Inflammatory macrophage treated with lipopolysaccharide for 4 hours (primary cell): ENCODE measurements at regions not wholly inside any gene's neighbourhood (a gene's known extent, or its start where the extent isn't known, plus 50 kb on each side); places are given as distances from the start of the nearest gene placed in this dataset.

Experiments used
- DNase-seq: peaks from one replicate; pipeline ENCODE4 v3.0.0-alpha.2; 2020

DNA sequence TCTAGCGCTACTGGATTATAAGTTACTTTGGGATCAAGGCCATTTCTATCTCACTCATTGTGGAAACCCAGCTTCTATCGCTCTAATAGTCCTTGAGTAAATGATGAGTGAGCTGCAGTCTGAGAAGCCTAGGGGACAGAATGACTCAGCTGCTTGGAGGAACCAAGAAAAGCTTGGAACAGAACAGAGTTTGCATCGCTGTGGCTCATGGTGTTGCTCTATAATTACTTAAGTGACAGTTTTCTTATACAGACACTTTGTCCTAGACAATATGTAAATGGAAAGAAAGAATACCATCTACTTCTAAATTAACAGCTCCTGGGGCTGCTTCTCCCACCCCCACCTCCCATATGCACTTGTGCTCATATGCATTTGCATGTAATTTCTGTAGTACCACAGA lies 156.9 kb downstream of the SLIT2 start:
- DNase-seq: no peak

DNA sequence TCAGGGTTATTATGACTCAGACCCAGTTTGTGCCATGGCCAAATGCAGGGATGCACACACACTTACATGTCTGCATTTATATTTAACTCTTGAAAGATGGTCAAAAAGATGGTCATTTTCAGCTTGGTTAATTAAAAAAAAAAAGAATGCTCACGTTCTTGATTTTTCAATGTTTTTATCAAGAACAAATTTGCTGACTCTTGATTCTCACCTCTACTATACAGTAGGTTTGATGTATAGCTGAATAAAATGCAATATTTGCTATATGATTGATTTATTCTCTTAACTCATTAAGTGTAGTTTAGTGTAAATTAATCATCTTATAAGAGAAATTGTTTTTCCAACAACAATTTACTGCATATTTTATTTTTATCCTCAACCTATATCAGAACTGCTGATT lies 160.4 kb downstream of the SLIT2 start:
- no peak for DNase-seq

- no peak for DNase-seq
These were observed 165.1 kb downstream of the SLIT2 start for GRCh38 chr4:20416800-20417199.

- DNase-seq: peak; percentile 88
These were observed 167.3 kb downstream of the SLIT2 start for GRCh38 chr4:20418861-20419451.

- no peak for DNase-seq
These were observed 169.4 kb downstream of the SLIT2 start for GRCh38 chr4:20420916-20421602.

DNA sequence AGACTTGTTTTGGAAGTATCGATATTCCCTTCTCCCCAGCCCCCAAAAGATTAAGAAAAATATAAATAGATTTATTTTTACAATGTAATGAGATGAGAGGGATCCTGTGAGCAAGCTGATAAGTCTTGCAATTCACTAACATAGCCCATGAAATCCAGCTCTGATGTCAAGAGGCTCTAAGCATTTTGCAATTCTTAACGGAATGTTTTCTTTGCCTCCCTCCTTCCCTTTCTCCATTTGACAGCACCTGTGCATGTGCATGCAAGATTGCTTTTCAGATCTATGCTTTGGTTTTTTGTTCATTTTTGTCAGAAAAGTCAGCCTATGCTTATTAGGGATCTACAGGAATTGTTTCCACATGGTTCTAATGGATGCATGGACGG lies 169.9 kb downstream of the SLIT2 start:
- DNase-seq: no peak

DNA sequence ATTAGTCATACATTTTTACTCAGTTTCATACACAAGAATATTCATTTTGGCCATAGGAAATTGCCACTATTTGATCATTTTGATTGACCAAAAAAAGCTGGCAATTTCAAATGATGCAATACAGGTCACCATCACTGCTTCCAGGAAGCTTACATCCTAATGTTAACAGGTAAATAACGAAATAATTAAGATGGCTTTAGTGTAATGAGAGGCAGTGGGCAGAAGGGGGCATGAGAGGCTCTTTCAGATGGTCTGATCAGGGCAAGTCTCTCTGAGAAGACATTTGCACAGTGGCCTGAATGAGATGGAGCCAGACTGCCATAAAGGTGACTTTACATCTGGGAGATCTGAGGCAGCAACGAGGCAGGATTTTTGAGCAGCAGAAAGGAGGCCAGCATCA lies 170.7 kb downstream of the SLIT2 start:
- DNase-seq: peak; percentile 26

DNA sequence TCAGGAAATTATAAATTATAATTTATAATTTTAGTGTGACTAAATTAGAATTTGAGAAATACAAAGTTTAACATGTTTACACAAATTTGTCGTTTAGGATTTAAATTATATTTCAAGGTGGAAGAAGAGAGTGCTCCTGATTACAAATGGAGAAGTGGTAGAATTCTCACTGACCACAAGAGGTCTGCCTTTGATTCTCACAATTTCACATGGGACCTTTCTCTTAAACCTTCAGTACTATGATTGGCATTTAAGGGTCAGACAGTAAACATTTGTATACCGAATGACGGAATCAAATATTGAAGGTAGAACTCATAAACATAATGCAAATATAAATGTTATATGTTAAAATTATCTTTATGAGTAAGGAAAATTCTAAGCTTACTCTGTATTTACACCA lies 171.7 kb downstream of the SLIT2 start:
- DNase-seq: no peak

GRCh38 chr4:20426028-20426427 lies 174.3 kb downstream of the SLIT2 start:
- no peak for DNase-seq

GRCh38 chr4:20428436-20429160 lies 176.9 kb downstream of the SLIT2 start:
- DNase-seq: peak; percentile 14

- DNase-seq: no peak
These were observed 178.7 kb downstream of the SLIT2 start for GRCh38 chr4:20430259-20430941.

DNA sequence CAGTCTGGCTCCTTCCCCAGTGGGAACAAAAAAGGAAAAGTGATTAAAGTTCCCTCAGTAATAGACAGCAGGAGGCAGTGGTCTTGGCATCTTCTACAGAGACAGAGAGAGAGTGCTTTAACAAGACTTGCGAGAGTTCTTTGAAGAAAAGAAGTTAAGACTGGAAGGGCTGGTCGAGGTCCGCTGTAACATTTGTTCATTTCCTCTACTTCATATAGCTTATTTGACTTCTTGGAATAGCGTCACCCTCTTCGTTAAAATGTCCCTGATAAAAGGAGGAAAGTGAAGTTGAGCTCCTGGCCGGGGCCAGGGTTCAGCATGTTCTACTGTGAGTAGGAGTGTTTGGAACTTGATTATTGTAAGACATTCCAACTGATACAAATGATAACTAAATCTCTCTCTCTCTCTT lies 179.8 kb downstream of the SLIT2 start:
- DNase-seq: no peak

DNA sequence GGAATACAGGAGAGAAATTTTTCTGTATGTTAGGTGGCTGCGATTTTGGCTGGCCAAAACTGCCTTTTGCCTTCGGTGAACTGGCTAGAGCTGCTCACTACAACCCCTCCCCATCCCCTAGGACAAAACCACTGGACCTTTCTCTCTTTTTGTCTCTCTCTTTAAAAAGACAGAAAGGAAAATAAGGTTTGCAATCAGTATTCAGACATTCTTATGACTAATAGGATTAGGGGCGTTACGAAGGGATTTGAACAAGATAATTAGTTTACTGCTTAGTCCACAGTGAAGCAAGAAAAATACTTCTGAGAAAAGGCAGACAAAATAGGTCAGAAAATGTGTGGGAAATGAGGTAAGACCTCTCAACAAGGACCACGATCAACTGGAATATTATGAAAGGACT lies 180.4 kb downstream of the SLIT2 start:
- no peak for DNase-seq

- no peak for DNase-seq
These were observed 181.5 kb downstream of the SLIT2 start for GRCh38 chr4:20433097-20433705.

DNA sequence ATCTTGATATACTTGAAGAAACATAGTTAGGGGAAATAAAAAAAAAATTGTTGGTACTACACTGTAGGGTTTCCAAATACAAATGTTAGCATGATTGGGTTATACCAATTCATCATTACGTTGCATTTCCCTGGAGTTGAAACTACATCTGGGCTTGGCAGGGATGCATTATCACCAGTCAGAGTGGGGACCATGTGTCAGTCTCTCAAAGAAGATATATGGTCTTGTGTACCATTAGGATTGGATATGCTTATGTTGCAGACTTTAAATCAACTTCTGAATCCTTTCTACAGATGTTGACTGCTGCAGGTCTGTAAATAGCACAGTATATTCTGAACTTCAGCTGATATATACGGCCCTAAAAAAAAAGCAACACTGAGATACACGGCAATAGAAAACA lies 188.5 kb downstream of the SLIT2 start:
- no peak for DNase-seq

- no peak for DNase-seq
These were observed 191.5 kb downstream of the SLIT2 start for GRCh38 chr4:20443015-20443805.

GRCh38 chr4:20444599-20445337 lies 193.1 kb downstream of the SLIT2 start:
- DNase-seq: no peak

- DNase-seq: no peak
These were observed 194.4 kb downstream of the SLIT2 start for GRCh38 chr4:20445933-20446723.

DNA sequence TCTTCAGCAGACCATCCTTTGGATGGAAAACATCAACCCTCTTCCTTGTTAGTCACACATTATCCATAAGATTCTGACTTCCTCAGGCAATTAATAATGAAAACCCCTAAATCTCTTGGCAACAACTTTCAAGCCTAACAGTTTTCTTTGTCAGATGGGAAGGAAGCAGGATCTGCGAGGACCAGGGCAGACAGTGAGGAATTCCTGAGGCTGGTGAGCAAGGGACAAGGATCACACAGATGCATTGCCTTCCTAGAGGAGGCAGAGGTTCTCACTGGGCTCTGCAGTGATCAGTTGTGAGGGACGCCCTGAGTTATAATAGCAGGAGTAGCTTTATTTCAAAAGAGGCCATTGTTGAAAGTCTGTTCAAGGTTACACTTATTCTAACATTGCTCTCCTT lies 195.4 kb downstream of the SLIT2 start:
- DNase-seq: no peak

GRCh38 chr4:20451986-20452385 lies 200.3 kb downstream of the SLIT2 start:
- no peak for DNase-seq

- DNase-seq: no peak
These were observed 202.8 kb downstream of the SLIT2 start for GRCh38 chr4:20454515-20454914.
